Loucy (cell line): ENCODE measurements at regions not wholly inside any gene's neighbourhood (a gene's known extent, or its start where the extent isn't known, plus 50 kb on each side); places are given as distances from the start of the nearest gene placed in this dataset.

Experiments
- H2AFZ ChIP-seq: fragments of 200-600 bp; sonication (generic); 2 replicates; pipeline ENCODE4 v1.6.0; 2016; ENCODE audit warnings: antibody characterized with exemption, mild to moderate bottlenecking, low read length, moderate library complexity
- H3F3A ChIP-seq: fragments of 200-600 bp; 2 replicates; pipeline ENCODE4 v1.6.0; 2016; ENCODE audit warnings: antibody characterized with exemption, low read depth, mild to moderate bottlenecking
- H3K27me3 ChIP-seq: fragments of 200-600 bp; sonication (generic); 2 replicates; pipeline ENCODE4 v1.6.1; 2014; ENCODE audit warnings: low read length, mild to moderate bottlenecking; ENCODE audit not compliant: insufficient read depth, poor library complexity, severe bottlenecking
- H3K36me3 ChIP-seq: fragments of 200-600 bp; sonication (generic); 2 replicates; pipeline ENCODE4 v1.6.1; 2016; ENCODE audit warnings: low read length; ENCODE audit not compliant: insufficient read depth
- H3K4me1 ChIP-seq: fragments of 200-600 bp; sonication (generic); 2 replicates; pipeline ENCODE4 v1.5.1; 2014; ENCODE audit warnings: low read length, mild to moderate bottlenecking; ENCODE audit not compliant: insufficient read depth, poor library complexity, severe bottlenecking
- H3K4me2 ChIP-seq: fragments of 200-600 bp; sonication (generic); 2 replicates; pipeline ENCODE4 v1.6.0; 2014; ENCODE audit warnings: antibody characterized with exemption, low read length, low read depth, mild to moderate bottlenecking; ENCODE audit not compliant: poor library complexity, severe bottlenecking
- H3K4me3 ChIP-seq: fragments of 200-600 bp; sonication (generic); 2 replicates; pipeline ENCODE4 v1.5.1; 2014; ENCODE audit warnings: low read length, mild to moderate bottlenecking, mixed read lengths; ENCODE audit not compliant: poor library complexity, severe bottlenecking
- H3K79me2 ChIP-seq: fragments of 200-600 bp; sonication (generic); 2 replicates; pipeline ENCODE4 v1.6.1; 2014; ENCODE audit warnings: low read length; ENCODE audit not compliant: insufficient read depth
- H3K9ac ChIP-seq: fragments of 200-600 bp; sonication (generic); 2 replicates; pipeline ENCODE4 v1.6.0; 2014; ENCODE audit warnings: mild to moderate bottlenecking, low read depth, low read length, moderate library complexity; ENCODE audit not compliant: poor library complexity, severe bottlenecking
- H3K9me2 ChIP-seq: fragments of 200-600 bp; sonication (generic); replicated peaks from 2 replicates; pipeline ENCODE4 v1.6.1; 2016; ENCODE audit warnings: low read depth, low read length, mixed read lengths
- H3K9me3 ChIP-seq: fragments of 200-600 bp; sonication (generic); 2 replicates; pipeline ENCODE4 v1.6.1; 2014; ENCODE audit warnings: mild to moderate bottlenecking, antibody characterized with exemption, low read length, low read depth; ENCODE audit not compliant: insufficient read depth
- H4K20me1 ChIP-seq: fragments of 200-600 bp; sonication (generic); 2 replicates; pipeline ENCODE4 v1.6.0; 2014; ENCODE audit warnings: antibody characterized with exemption, low read length, mild to moderate bottlenecking; ENCODE audit not compliant: insufficient read depth, poor library complexity, severe bottlenecking
- CTCF ChIP-seq: fragments of 200-600 bp; sonication (generic); conservative IDR thresholded peaks from 2 replicates; pipeline ENCODE4 v1.5.1; 2014; ENCODE audit warnings: mild to moderate bottlenecking, antibody characterized with exemption, low read length
- EZH2phosphoT487 ChIP-seq: fragments of 200-600 bp; IDR thresholded peaks from 2 replicates; pipeline ENCODE4 v1.6.1; 2018; ENCODE audit warnings: antibody characterized with exemption, mild to moderate bottlenecking, moderate library complexity, borderline replicate concordance

- Histone ChIP-seq H3K4me1 (no peaks in the 10 kb centered on the region), H3K9me3 (no peaks in the 10 kb centered on the region), H3K79me2 (no peaks in the 10 kb centered on the region), H3K4me3 (no peak overlapping the region), H3K27me3 (no peaks in the 10 kb centered on the region), H3K9me2 (no peaks in the 10 kb centered on the region), H3K4me2 (no peak overlapping the region), H4K20me1 (no peaks in the 10 kb centered on the region), H3K36me3 (no peaks in the 10 kb centered on the region), H3F3A (no peaks in the 10 kb centered on the region), H3K9ac (no peak overlapping the region), H2AFZ (no peak overlapping the region)
- no peak for TF ChIP-seq CTCF
- TF ChIP-seq EZH2phosphoT487 = no peak
Measured at GRCh38 chrX:17299206-17299605, 75.8 kb upstream of the NHS start.

- Histone ChIP-seq H4K20me1 (no peaks in the 10 kb centered on the region), H3K27me3 (no peaks in the 10 kb centered on the region), H3K4me1 (no peaks in the 10 kb centered on the region), H3K4me3 (no peak overlapping the region), H3K9ac (no peak overlapping the region), H3K9me3 (no peaks in the 10 kb centered on the region), H3K79me2 (no peaks in the 10 kb centered on the region), H2AFZ (no peak overlapping the region), H3F3A (no peaks in the 10 kb centered on the region), H3K36me3 (no peaks in the 10 kb centered on the region), H3K9me2 (no peaks in the 10 kb centered on the region), H3K4me2 (no peak overlapping the region)
- TF ChIP-seq CTCF (no peak), EZH2phosphoT487 (no peak)
Measured at GRCh38 chrX:17323397-17323796, 51.6 kb upstream of the NHS start.
